ENCODE measurements at regions not wholly inside any gene's neighbourhood (a gene's known extent, or its start where the extent isn't known, plus 50 kb on each side); places are given as distances from the start of the nearest gene placed in this dataset.

DNA sequence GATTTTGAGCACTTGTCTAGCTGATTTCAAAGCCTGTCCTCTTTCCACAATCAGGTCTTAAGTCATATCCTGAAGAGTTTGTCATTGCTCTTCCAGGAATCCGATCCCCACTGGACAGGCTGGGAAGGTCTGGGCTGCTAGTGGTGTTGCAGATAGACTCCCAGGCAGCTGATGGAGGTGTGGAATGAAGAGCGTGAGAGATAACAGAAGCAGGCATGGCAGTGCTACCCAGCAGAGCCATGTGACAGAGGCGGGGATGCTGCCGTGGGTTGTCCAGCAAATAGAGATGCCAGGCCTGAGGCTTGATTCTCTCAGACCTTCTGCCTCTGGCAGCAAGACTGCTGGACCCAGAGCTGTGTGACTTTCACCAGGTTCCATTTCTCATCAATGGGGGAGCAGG lies 116.5 kb upstream of the EEPD1 start:
- no peak overlapping the region for H3K4me3 ChIP-seq (ENCODE audit: low read depth, low read length)
- no peak for DNase-seq (ENCODE audit: low read depth)
- TF ChIP-seq, protein P1, sequence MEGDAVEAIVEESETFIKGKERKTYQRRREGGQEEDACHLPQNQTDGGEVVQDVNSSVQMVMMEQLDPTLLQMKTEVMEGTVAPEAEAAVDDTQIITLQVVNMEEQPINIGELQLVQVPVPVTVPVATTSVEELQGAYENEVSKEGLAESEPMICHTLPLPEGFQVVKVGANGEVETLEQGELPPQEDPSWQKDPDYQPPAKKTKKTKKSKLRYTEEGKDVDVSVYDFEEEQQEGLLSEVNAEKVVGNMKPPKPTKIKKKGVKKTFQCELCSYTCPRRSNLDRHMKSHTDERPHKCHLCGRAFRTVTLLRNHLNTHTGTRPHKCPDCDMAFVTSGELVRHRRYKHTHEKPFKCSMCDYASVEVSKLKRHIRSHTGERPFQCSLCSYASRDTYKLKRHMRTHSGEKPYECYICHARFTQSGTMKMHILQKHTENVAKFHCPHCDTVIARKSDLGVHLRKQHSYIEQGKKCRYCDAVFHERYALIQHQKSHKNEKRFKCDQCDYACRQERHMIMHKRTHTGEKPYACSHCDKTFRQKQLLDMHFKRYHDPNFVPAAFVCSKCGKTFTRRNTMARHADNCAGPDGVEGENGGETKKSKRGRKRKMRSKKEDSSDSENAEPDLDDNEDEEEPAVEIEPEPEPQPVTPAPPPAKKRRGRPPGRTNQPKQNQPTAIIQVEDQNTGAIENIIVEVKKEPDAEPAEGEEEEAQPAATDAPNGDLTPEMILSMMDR (IDR thresholded peaks at IDR 0.05; ENCODE audit: low read depth, low read length, missing control alignments), result no peak

DNA sequence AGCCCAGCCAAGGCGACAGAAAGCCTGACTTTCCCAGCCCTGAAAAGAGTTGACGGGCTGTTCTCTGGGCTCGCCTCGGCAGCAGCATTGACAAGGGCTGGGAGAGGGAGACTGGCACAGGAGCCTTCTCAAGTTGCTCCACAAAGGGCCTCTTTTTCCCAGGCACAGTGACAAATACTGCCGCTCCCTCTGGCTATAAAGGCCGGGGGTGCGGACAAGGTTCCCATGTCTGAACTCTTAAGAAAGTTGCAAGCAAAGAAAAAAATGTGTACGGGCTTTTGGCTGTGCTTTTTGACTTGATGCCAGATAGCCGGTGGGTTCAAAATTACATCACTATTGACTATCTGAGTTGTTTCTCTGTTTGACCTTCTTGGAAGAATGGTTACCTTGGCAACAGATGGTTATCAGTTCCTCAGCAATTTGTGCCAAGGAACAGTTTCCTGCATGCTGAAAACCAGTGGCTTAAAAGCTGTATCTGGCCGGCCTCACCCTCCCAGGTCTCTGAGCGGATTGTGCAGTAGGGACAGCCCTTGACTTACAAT lies 115.9 kb upstream of the EEPD1 start:
- DNase-seq (ENCODE audit: low read depth), result no peak
- TF ChIP-seq, protein P1 (IDR thresholded peaks at IDR 0.05; ENCODE audit: low read depth, low read length, missing control alignments), result no peak
- no peak overlapping the region for H3K4me3 ChIP-seq (ENCODE audit: low read depth, low read length)

DNA sequence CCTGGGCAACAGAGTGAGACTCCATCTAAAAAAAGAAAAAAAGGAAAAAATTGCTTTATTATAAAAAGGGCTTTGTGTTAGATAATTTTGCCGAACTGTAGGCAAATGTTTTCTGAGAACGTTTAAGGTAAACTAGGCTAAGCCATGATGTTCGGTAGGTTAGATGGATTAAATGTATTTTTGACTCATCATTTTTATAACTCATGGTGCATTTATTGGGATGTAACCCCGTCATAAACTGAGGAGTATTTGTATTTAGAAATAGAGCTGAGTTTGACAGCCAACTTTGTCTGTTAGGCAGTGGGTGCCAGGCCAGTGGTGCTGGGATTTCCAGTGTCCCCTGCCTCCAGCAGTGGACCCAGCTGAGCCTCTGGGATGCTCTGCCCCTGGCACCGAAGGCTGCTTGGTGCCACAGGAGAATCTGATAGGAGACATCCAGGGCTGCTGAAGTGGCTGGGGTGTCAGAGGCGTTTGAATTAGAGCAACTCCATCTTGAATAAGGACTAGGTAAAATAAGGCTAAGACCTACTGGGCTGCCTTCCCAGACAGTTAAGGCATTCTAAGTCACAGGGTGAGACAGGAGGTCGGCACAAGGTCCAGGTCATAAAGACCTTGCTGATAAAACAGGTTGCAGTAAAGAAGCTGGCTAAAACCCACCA lies 114.9 kb upstream of the EEPD1 start:
- no peak overlapping the region for H3K4me3 ChIP-seq (ENCODE audit: low read depth, low read length)
- no peak for DNase-seq (ENCODE audit: low read depth)
- TF ChIP-seq, protein P1 (IDR thresholded peaks at IDR 0.05; ENCODE audit: low read depth, low read length, missing control alignments), result no peak

DNA sequence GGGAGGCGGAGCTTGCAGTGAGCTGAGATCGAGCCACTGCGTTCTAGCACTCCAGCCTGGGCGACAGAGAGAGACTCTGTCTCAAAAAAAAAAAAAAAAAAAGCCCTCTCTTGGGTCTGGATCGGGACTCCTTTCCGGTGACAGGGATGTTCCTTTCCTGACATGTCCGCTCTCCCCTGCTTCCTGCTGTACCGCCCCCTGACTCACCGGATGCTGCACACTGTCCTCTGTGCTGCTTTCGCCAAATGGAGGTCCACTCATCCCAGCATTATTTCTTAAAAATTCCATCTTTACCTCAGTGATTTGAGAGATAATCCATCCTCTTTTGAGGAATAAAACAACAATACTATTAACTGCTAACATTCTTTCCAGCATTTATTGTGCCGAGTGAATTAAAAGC lies 113.8 kb upstream of the EEPD1 start:
- TF ChIP-seq, protein P1 (IDR thresholded peaks at IDR 0.05; ENCODE audit: low read depth, low read length, missing control alignments), result no peak
- H3K4me3 ChIP-seq (ENCODE audit: low read depth, low read length), result no peak overlapping the region
- DNase-seq (ENCODE audit: low read depth), result no peak

DNA sequence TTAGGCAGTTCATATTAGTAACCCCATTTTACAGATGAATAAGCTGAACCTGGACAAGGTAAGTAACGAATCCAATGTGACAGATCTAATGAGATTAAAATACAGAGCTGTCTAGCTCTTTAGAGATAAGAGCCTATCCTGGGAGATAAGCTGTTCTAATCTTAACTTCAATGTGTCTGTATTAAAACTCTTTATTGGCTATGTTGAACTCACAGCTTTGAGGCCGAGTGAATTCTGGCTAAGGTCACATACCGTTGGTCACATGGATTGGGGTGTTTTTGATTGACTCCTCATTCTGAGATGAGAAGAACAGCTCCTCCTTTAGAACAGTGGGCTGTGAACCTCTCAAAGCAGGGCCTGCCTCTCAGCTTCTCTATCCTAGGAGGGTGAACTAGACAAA lies 113.4 kb upstream of the EEPD1 start:
- TF ChIP-seq, protein P1 (IDR thresholded peaks at IDR 0.05; ENCODE audit: low read depth, low read length, missing control alignments), result no peak
- H3K4me3 ChIP-seq (ENCODE audit: low read depth, low read length), result no peak overlapping the region
- no peak for DNase-seq (ENCODE audit: low read depth)

DNA sequence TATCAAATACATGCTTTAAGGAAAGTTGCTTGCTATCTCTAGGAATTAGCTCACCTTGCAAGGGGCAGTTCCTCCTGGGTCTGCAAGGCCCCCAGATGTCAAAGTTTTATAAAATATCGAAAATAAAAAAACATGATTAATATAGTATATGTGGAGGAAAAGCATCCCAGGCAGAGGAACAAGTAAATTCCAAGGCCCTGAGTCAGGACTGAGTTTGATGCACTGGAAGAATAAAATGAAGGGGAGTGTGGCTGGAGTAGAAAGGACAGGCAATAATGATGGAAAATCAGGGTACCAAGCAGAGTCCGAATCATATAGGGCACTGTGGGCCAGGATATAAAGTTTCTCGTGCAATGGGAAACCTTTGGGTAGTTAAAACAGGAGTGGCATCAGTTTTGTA lies 112.4 kb upstream of the EEPD1 start:
- no peak overlapping the region for H3K4me3 ChIP-seq (ENCODE audit: low read depth, low read length)
- TF ChIP-seq, protein P1 (IDR thresholded peaks at IDR 0.05; ENCODE audit: low read depth, low read length, missing control alignments), result no peak
- no peak for DNase-seq (ENCODE audit: low read depth)
